ENCODE measurements at regions not wholly inside any gene's neighbourhood (a gene's known extent, or its start where the extent isn't known, plus 50 kb on each side); places are given as distances from the start of the nearest gene placed in this dataset.

DNA sequence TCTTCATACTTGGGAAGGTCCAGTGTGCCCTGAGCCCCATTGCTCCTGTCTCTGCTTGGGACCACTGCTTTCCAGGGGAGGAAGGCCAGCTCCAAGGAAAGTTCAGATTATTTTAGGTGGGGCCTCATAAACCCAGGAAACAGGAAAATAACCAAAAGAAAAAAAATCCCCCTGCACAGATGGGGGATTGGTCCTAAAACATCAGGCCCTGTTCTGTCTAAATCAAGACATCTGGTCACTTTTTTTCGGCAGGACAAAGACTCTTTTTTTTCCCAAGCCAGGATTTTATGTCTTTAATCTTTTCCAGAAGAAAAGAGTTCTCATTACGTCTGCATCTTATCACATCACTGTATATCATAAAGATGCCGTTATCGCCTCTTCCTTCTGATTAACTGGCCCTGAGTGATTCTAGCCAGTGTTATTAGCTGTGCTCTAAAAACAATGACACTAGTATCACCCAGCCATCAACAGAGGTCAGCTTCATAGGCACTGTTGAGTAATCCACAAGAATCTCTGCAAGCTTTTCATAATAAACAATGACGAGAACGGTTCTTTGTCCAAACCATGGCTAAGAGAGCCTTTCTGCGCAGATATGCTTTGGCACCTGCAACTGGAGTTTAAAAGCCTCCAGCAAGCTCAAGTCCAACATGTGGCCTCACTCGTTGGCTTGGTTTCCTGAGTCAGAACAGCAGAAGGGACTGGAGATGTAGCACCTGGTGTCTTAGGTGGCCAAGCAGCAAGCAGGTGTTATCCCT is 138.2 kb downstream of the VAPA start:
- no peak overlapping the region for H3K4me2 ChIP-seq
- no peaks in the 10 kb centered on the region for H3K36me3 ChIP-seq (ENCODE audit: low read depth)
- intact Hi-C loops (cut with micrococcal nuclease; ENCODE audit: unreplicated experiment) = no loop called here
- peaks cover 7% of the 10 kb centered on the region for H3K4me1 ChIP-seq (replicated peaks; ENCODE audit: insufficient read depth)
- no peak overlapping the region for H2AFZ ChIP-seq
- no peaks in the 10 kb centered on the region for H3K9me3 ChIP-seq (ENCODE audit: insufficient read depth, low read depth)
- H3K4me3 ChIP-seq = no peak overlapping the region
- no peaks in the 10 kb centered on the region for H4K20me1 ChIP-seq (ENCODE audit: insufficient read depth)
- POLR2A ChIA-PET (ENCODE audit: unreplicated experiment) = no interaction called here
- DNase-seq = no peak
- H3K79me2 ChIP-seq (ENCODE audit: low read depth) = no peaks in the 10 kb centered on the region
- CTCF ChIA-PET = no interaction called here
- no peaks in the 10 kb centered on the region for H3K27me3 ChIP-seq (ENCODE audit: insufficient read depth, low read depth)
- H3K27ac ChIP-seq = no peak overlapping the region
- no TSS peak for BruUV-seq (replicated peaks)
- H3F3A ChIP-seq (ENCODE audit: insufficient read depth, low read depth) = peaks cover 3% of the 10 kb centered on the region; the same call in 1 of the 2 replicates
- H3K9me2 ChIP-seq (ENCODE audit: insufficient read depth) = no peaks in the 10 kb centered on the region
- TF ChIP-seq, protein P1, sequence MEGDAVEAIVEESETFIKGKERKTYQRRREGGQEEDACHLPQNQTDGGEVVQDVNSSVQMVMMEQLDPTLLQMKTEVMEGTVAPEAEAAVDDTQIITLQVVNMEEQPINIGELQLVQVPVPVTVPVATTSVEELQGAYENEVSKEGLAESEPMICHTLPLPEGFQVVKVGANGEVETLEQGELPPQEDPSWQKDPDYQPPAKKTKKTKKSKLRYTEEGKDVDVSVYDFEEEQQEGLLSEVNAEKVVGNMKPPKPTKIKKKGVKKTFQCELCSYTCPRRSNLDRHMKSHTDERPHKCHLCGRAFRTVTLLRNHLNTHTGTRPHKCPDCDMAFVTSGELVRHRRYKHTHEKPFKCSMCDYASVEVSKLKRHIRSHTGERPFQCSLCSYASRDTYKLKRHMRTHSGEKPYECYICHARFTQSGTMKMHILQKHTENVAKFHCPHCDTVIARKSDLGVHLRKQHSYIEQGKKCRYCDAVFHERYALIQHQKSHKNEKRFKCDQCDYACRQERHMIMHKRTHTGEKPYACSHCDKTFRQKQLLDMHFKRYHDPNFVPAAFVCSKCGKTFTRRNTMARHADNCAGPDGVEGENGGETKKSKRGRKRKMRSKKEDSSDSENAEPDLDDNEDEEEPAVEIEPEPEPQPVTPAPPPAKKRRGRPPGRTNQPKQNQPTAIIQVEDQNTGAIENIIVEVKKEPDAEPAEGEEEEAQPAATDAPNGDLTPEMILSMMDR (conservative IDR thresholded peaks at IDR 0.05) = no peak
- TF ChIP-seq EZH2 (IDR thresholded peaks at IDR 0.05; ENCODE audit: low read depth) = no peak

DNA sequence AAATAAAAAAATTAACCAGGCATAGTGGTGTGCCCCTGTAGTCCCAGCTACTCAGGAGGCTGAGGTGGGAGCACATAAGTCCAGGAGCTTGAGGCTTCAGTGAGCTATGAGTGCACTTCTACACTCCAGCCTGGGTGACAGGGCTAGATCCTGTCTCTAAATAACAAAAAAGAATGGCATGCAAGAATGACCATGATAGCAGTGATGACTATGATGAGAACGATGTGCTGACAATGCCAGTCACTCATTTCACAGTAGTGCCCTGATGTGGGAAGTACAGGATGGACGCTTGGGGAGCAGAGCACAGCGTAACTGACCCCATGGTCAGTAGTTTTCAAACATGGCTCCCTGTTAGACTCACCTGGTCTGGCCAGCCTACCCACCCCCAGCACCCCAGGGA is 139.1 kb downstream of the VAPA start:
- Histone ChIP-seq H3K27me3 (ENCODE audit: insufficient read depth, low read depth) (no peaks in the 10 kb centered on the region), H3K79me2 (ENCODE audit: low read depth) (no peaks in the 10 kb centered on the region), H3K27ac (no peak overlapping the region), H3K9me3 (ENCODE audit: insufficient read depth, low read depth) (no peaks in the 10 kb centered on the region), H3F3A (ENCODE audit: insufficient read depth, low read depth) (peaks cover 12% of the 10 kb centered on the region), H3K36me3 (ENCODE audit: low read depth) (no peaks in the 10 kb centered on the region), H3K4me1 (replicated peaks; ENCODE audit: insufficient read depth) (peaks cover 15% of the 10 kb centered on the region), H2AFZ (no peak overlapping the region), H3K4me3 (no peak overlapping the region), H4K20me1 (ENCODE audit: insufficient read depth) (no peaks in the 10 kb centered on the region), H3K9me2 (ENCODE audit: insufficient read depth) (no peaks in the 10 kb centered on the region), H3K4me2 (no peak overlapping the region)
- no TSS peak for BruUV-seq (replicated peaks)
- intact Hi-C loops (cut with micrococcal nuclease; ENCODE audit: unreplicated experiment) = no loop called here
- no peak for DNase-seq
- ChIA-PET CTCF (no interaction called here), POLR2A (ENCODE audit: unreplicated experiment) (no interaction called here)
- TF ChIP-seq, protein P1 (conservative IDR thresholded peaks at IDR 0.05) = no peak
- TF ChIP-seq EZH2 (IDR thresholded peaks at IDR 0.05; ENCODE audit: low read depth) = no peak

DNA sequence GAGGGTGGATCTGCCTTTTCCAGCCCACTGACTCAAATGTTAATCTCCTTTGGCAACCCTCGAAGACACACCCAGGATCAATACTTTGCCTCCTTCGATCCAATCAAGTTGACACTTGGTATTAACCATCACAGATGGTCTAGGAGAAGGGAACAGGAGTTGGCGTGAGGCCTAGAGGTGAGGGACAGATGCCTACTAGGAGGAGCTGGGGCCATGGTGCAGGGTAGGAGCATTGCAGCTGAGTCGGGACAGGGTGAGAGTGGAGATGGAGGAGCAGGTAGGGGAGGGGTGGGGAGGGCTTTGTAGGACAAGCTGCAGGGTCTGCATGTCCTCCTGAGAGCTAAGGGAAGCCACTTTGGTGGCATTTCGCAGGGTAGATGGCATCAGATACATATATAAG is 140.0 kb downstream of the VAPA start:
- Histone ChIP-seq H3K79me2 (ENCODE audit: low read depth) (no peaks in the 10 kb centered on the region), H3F3A (ENCODE audit: insufficient read depth, low read depth) (peaks cover 21% of the 10 kb centered on the region), H3K27me3 (ENCODE audit: insufficient read depth, low read depth) (no peaks in the 10 kb centered on the region), H2AFZ (no peak overlapping the region), H3K9me3 (ENCODE audit: insufficient read depth, low read depth) (no peaks in the 10 kb centered on the region), H3K9me2 (ENCODE audit: insufficient read depth) (no peaks in the 10 kb centered on the region), H3K27ac (no peak overlapping the region), H3K4me2 (no peak overlapping the region), H3K4me3 (no peak overlapping the region), H4K20me1 (ENCODE audit: insufficient read depth) (no peaks in the 10 kb centered on the region), H3K36me3 (ENCODE audit: low read depth) (no peaks in the 10 kb centered on the region), H3K4me1 (replicated peaks; ENCODE audit: insufficient read depth) (peaks cover 25% of the 10 kb centered on the region)
- intact Hi-C loops (cut with micrococcal nuclease; ENCODE audit: unreplicated experiment) = no loop called here
- ChIA-PET CTCF (no interaction called here), POLR2A (ENCODE audit: unreplicated experiment) (no interaction called here)
- no peak for DNase-seq
- BruUV-seq (replicated peaks) = no TSS peak
- TF ChIP-seq, protein P1 (conservative IDR thresholded peaks at IDR 0.05) = no peak
- TF ChIP-seq EZH2 (IDR thresholded peaks at IDR 0.05; ENCODE audit: low read depth) = no peak
